ENCODE measurements at regions not wholly inside any gene's neighbourhood (a gene's known extent, or its start where the extent isn't known, plus 50 kb on each side); places are given as distances from the start of the nearest gene placed in this dataset.

DNA sequence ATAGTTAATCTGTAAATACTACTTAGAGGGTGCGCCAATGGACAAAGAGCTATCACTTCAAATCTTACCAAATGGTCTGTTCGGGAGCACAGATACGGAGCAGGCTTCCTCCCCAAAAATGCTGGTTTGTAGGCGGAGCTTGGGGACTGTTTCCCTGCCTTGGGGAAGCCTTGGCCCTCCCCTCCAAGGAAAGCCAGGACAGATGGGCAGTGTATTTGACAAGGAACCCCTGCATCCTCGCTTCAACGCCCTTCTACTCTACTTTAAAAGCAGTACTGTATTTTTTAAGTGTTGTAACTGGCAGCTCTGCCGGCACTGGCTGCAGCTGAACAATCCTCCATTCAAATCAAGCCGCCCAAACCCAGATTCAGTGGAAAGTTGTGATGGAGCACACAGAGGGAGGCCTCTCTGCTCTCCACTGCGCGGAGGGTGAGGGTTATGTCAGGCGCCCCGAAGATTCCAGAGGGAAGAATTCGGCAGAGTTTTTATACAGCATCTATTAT is 83.1 kb upstream of the FNDC3B start:
- DNase-seq, result no peak

DNA sequence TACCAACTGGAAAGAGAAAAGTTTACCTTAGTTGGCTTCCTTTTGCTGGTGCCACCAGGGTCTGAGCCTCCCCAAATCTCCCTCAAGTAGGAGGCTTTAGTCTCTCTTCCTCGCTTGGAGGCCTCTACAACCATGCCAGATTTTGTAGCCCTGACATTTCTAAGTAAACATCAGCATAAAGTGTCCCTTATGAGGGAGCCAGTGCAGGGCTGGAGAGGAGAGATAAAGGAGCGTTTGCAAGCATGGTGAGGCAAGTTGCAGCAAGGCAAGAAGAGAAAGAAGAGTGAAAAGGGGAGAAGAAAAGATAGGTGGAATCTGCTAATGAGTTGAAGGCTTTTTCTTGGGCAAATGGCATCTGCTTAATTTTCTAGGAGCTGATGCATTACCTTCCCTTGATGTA is 82.7 kb upstream of the FNDC3B start:
- no peak for DNase-seq

DNA sequence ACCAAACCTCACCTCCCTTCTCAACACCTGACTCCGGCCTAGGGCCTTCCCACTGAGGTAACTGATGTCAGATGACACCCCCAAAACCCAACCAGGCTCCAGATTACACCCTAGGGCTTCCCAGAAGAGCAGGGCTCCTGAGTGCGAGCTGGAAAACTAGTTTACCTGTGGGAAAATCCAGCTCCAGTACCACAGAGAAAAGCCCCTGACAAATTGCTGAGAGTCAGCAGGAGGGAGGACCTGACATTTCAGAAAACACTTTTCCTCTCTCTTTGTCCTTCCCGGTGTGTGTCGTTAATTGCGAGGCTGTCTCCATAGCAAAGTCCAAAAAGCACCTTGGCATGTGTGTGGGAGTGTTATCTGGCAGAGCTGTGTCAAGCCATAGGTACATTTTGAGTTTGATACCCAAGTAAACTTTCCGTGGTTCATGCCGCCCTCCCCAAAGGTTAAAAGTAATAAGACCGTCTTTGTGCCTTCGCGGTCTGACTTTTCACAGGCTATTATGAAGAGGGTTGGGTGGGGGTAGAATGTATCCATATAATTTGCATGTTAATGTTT is 79.8 kb upstream of the FNDC3B start:
- DNase-seq, result no peak

DNA sequence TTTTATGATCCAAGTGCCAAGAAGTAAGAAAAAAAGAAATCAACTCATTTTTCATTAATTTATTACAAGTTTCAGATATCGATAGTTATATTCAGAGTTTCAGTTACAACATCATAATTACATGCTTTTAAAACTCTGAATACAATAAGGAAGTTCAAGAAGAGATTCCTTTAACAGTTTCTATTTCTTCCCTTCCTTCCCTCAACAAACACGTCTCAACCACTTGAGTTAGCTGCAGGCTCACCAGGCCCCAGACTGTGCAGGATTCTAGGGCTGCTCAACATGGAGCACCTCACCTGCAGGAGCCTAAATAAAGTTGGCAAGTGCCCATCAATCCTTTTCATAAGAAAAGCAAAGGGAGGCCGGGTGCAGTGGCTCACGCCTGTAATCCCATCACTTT is 79.2 kb upstream of the FNDC3B start:
- no peak for DNase-seq

DNA sequence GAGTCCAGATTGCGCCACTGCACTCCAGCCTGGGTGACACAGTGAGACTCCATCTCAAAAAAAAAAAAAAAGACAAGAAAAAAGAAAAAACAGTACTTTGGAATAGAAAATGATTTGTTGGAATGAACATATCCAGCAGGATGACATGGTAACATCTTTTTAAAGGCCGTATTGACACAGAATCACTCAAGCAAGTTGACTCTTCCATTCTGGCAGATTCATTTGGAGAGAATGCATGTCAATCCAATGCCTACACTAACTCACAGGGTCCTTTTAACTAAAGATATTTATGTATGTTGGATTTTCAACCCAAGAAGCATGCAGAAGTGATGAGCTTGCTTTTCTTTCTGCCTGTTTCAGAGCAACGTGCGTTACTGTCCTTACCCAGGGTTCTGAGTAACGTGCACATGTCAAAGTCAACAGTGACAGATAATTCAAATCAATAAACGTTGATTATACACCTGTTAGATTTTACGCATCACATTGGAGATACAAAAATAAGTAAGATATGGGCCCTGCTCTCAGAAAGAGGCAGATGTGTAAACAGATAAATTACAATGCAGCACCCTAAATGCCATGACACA is 77.1 kb upstream of the FNDC3B start:
- no peak for DNase-seq

DNA sequence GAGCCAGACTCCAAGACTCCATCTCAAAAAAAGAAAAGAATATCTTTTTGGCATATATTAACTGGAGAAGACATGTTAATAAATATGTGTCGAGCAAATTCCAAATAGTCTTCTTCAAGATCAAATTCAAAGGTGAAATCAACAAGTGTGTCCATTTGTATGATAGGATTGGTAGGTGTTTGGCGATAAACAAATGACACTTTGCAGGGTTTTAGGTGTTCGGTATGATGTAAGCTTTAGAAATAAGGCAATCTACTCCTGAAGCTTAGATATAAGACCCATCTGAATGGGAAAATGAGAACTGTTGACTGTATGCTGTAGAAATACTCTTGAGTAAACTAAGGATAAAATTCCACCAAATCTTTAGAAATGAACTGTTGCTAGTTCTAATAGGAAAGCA is 75.8 kb upstream of the FNDC3B start:
- no peak for DNase-seq

DNA sequence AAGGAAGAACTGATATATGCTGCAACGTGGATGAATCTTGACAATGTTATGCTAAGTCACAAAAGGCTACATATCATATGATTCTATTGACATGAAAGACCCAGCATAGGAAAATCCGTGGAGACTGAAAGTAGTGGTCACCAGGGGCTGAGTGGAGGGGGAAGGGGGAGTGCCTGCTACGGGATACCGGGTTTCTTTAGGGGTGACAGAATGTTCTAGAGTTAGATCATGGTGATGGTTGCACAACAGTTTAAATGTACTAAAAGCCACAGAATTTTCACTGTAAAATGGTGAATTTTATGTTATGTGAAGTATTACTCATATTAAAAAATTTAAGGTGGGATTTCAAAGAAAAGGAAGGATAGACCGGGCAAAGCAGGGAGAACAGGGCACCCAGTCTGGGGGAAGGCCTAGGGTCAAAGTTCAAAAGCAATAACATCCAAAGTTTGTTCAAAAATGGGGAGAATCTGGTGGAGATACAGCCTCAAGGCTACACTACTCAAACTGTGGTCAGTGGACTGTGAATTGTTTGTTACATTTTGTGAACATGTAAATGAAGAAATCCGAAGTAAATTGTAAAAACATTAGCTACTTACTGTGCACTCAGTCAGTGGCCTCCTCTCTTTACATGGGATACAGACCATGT is 74.2 kb upstream of the FNDC3B start:
- no peak for DNase-seq

DNA sequence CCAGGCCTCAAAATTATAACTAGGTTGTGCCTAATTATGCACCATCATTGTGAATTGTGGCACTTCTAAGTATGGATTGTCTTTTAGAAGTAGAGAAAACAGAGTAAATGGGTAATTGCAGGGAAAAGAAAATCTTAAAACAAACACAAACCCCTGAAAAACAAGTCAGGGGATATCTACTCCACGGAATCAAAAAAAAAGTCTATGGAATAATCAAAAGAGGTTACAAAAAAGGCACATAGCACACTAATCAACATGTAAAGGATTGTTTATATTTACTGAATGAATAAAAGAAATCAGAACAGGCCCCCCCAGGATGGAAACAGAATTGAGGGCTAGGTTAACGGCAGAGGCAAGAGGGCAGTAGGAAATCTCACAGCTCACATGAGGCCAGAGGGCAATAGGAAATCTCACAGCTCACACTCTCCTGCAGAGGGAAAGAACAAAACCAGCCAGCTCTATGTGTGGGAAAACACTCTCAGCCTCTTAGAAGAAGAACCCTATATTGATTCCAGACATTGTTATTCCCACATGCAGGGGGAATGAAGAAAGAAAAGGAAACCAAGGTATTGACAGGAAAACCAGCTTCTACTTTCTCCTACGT is 72.7 kb upstream of the FNDC3B start:
- DNase-seq, result no peak

DNA sequence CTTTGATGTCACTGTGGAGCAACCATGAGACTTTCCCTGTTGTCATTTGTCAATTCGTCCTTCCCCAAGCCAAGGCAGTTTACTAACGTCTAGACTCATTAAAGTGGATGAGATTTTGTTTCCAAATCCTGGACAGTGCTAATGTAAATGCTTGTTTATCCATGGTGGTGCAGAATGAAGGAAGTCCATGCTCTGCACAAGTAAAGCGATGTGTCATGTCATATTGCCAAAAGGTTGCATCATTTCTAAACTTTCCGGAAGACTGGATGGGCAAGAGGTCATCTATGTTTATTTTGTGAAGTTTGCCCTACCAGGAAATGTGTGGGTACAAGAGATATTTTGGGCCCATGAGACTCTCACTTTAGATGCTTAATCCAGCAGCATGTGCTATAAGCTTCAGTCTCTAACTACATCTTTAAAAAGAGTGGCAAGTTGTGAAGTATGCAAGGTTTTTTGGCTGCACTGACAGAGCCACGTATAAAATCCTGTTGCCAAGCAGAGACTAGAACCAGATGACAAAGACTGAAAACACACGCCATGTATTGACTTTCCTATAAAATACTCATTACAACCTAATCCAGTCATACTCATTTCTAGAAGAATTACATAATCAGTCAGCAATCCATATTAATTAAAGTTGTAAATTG is 72.1 kb upstream of the FNDC3B start:
- DNase-seq, result peak; percentile 30

DNA sequence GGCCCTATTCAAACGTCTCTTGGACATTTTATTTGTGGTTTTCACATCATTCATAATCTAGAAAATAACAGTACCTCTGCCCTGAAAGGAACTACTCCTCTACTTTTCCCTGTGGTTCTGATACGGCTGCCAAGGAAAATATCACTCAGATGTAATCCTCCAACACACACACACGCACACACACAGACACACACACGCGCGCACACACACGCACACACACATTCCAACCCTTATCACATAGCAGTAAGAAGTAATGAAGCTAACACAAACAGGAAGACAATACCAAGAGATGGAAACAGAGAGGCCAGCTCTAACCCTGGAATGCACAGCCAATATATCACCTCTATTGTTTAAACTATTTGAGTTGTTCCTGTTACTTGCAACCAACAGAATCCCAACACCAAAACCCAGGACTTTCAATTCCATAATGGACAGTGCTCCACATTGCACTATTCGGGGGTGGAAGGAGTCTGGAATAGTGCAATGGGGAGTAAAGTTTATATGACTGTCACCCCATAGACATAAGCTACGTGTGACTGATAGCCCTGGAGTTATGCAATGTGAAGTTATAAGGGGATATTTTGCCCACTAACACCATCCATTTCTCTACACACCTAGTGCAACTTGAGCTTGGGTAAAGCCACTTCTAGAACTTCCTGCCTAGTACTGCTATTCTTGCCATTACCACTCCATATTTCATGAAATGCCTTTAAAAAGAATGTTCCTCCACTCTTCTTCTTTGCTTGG is 71.3 kb upstream of the FNDC3B start:
- no peak for DNase-seq

DNA sequence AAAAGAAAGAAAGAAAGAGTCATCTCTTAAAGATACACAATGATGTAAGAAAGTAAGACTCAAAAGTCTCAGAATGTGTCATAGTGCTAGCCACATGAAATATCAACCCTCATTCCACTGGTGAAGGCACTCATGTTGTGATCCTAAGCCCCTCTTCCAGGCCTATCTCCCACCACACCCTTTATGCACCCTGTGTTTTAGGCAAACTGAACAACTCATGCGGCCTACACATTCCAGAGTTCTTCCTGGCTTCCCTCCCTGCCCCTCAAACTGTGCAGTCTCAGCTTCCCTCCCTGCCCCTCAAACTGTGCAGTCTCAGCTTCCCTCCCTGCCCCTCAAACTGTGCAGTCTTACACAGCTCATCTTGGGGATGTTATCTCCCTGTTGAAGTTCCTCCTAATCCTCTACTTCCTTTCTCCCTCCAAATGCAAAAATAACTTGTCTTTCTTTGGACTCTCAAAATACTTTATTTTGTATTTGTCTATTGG is 69.0 kb upstream of the FNDC3B start:
- DNase-seq, result peak; percentile 43

DNA sequence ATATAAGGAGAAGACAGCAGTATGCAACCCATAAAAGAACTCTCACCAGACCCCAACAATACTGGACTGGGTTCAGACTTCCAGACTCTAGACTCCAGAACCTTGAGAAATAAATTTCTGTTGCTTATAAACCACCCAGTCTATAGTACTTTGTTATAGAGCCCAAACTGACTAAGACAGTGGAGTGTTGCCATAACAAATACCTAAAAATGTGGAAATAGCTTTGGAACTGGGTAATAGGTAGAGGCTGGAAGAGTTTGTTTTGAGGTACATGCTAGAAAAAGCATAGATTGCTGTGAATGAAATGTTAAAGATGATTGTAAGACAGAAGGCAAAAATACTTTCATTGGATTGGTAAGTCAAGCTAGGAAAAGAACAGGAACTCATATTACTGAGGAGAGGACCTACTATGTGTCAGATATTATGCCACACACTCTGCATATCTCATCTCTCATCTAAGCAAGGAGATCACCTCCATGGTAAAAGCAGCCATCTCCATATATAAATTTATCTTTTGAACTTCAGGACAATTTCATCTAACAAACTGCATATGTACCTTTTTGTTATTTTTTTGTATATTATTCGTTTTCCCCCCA is 67.4 kb upstream of the FNDC3B start:
- DNase-seq, result no peak

DNA sequence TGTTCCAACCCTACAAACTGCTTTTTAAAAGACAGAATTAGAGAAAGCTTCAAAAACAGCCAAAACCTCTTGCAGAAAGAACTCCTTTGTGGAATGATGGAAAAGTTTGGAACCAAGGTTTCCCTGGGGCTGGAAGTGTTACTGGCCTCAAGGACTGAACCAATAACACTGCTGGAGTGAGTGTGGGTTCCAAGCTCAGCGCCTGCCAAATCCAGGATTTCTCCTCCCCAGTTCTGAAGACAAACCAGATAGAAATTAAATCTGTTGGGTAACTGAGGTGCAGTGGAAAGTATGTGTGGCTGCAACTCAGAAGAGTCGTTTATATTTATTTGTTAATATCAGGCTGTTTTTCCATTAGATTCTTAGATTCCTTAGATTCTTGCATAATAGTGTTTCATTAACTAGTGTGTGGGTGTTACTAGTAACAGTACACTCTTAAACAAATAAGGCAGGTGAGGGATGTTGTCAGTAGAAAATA is 66.5 kb upstream of the FNDC3B start:
- DNase-seq, result no peak

DNA sequence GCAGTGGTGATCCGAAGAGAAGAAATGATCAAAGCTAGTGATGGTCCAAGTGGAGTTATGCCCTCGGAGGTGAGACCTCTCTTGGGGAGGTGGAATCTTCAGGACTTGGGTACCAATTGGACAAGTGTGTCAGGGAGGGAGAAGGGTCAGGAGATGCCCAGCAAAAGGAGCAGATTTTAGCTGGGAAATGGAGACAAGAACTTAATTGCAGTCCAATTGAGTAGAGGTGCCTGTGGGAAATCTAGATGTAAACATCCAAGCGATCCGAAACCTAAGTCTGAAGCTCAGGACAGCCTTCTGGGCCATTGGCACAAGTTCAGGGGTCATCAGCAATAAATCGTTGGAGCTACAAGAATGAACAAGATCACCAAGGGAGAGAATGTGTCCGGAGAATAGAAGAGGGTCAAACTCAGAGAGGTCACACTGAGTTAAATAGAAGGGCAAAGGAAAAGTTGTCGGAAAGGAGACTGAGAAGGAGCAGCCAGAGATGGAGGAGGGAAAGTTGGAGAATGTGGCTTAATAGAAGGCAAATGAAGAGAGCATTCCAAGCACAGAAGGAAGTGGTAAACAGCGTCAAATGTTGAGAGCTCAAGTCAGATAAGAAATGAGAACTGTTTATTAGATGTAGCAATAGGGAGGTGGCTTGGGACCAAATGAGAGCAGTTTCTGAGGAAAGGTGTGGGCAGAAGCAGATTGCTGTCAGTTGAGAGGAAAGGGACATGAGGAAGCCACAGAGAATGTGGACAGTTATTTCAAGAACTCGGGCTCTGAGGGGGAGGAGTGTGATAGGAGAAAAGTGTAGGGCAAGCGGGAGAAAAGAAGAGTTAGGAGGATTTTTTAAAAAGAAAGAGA is 64.2 kb upstream of the FNDC3B start:
- no peak for DNase-seq

DNA sequence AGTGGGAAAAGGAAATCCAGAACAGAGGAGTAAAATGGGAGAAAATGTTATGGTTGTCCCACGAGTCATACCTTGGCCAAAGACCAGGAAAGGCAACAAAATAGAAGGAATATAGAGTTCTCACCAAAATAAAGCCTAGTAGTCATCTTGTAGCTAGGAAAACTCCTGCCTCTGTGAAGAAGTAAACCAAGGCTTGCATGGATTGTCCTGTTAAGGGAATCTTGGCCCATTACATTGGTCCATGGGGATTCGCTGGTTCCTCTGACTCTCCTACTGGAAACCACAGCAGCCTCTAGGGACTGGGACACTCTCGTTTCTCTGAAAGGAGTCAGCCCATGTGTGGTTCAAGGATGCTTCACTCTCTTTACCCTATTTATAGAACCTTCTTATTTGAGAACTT is 62.9 kb upstream of the FNDC3B start:
- DNase-seq, result no peak

DNA sequence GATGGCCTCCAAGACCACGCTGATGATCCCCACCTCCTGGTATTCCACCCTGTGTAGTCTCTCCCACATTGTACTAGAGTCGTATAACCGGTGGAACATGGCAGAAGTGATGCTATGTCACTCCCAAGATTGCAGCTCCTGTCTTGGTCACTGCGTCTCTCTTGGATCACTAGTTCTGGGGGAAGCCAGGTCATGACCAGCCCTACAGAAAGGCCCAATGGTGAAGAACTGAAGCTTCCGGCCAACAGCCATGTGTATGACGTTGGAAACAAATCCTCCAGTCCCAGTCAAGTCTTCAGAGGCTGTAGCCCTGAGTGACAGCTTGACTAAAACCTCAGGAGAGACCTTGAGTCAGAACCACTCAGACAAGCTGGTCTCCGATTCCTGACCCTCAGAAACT is 61.9 kb upstream of the FNDC3B start:
- DNase-seq, result no peak

DNA sequence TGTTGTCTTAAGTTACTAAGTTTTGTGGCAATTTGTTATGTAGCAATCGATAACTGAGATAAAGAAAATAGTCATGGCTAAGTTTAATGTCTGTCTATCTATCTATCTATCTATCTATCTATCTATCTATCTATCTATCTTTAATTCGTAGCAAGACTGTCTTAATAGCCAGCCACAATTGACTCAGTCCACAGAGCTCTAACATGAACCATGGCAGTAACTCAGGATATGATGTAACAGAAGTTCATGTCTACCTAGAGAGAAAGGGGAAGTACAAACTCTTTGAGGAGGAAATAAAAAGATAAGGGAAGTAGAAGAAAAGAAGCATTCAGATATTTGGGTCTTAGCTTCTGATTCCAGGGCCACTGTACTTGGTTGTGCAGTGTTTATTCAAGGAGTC is 61.5 kb upstream of the FNDC3B start:
- no peak for DNase-seq

DNA sequence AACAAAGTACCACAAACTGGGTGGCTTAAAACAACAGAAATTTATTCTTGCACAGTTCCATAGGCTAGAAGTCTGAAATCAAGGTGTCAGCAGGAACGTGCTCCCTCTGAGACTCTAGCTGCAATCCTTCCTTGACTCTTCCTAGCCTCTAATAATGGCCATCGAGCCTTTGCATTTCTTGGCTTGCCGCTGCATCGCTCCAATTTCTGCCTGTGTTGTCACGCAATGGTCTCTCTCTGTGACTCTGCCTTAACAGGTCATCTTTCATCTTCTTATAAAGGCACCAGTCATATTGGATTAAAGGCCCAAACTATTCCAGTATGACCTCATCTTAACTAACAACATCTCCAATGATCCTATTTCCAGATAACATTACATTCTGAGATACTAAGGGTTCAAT is 61.0 kb upstream of the FNDC3B start:
- DNase-seq, result no peak

DNA sequence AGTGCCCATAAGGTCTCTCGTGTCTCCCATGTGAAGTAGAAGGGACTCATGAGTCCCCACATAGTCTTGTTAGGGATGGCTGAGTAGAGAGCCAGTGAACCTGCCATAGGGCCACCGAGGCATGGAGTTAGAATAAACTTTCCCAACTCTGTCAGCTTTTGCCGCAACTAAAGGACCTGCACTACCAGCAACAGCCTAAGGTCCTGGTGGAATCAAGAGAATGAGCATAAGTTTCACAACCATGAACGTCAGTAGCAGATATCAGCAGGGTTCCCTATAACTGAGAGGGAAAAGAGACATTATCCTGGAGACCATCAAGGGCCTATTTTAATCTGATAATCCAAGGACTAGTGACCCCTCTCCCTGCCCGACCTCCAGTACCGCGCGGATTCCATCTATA is 60.3 kb upstream of the FNDC3B start:
- DNase-seq, result no peak

DNA sequence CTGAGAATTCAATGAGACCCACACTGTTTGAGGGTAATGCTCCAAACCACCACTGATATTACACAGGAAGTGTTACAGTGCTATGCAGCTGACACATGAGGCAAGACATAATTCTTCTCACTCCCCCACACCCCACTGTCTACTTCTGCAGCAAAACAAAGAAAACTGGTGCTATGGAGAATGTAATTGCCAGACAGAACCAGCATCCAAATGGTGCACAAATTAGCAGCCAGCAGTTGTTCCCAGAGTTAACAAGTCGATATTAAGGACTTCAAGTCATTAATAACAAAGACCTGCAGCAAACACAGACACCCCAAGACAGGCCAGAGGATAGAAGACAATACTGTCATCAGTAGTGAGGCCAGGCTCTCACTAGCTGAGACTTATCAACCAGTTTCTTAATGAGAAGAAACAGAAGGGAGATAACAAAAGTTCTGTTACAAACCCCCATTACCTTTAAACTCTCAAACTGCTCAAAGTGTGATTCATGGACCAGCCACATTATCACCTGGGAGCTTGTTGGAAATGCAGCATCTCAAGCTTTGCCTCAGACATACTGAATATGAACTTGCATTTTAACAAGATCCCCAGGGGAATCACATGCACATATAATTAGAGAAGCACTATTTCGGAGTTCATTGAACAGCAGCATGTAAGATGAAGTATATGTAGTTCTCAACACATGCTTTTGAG is 58.7 kb upstream of the FNDC3B start:
- DNase-seq, result no peak

DNA sequence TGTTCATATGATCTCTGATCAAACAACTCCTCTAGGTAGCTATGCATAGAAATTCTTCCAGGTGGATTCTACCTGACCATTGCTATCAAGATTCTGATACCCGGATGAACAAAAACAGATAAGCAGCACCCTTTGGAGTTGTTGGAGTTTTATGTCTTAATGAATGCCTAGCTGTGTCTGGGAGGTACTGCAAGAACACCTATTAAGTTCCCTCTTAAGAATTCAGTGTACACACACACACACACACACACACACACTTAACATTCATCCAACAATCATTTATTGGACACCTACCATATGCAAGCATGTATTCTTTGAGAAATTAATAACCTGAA is 58.1 kb upstream of the FNDC3B start:
- DNase-seq, result no peak
